Pancreas (tissue), 10 donors: ENCODE measurements at regions not wholly inside any gene's neighbourhood (a gene's known extent, or its start where the extent isn't known, plus 50 kb on each side); places are given as distances from the start of the nearest gene placed in this dataset.

ENCODE experiments used
- ATAC-seq, 4 donors: fragments of 200-7000 bp; cut with Tn5 transposase; one replicate each; pipeline versions ENCODE4 v1.8.0 to v1.9.1; 2020; ENCODE audit warnings: mild to moderate bottlenecking in 4 of 4, moderate library complexity in 4 of 4
- DNase-seq, 6 donors: peaks; one replicate each; pipeline ENCODE4 v3.0.0-alpha.2; 2020
- FAIRE-seq: peaks from 2 replicates; lab custom pipeline; 2012; peaks lifted over from hg19 to GRCh38; lab: Jason Lieb, UNC
- H3K27ac ChIP-seq, 4 donors: fragments of 200-600 bp; sonication (generic); 1 replicate in 3 of 4; 2 replicates in 1 of 4; pipeline versions ENCODE4 v1.5.0 to v1.8.0; 2020
- H3K27me3 ChIP-seq, 4 donors: fragments of 200-600 bp; one replicate each; pipeline ENCODE4 v1.8.0; 2021
- H3K36me3 ChIP-seq, 3 donors: fragments of 200-600 bp; sonication (generic) in 1 of 3; one replicate each; pipeline versions ENCODE4 v1.5.0 to v1.8.0; 2020 to 2021
- H3K4me1 ChIP-seq, 3 donors: fragments of 200-600 bp; one replicate each; pipeline ENCODE4 v1.8.0; 2021
- H3K4me3 ChIP-seq, 4 donors: fragments of 200-600 bp; sonication (generic) in 2 of 4; one replicate each; pipeline versions ENCODE4 v1.5.0 to v1.8.0; 2020 to 2021
- H3K9me3 ChIP-seq, 4 donors: fragments of 200-600 bp; one replicate each; pipeline ENCODE4 v1.8.0; 2021
- WGBS, 2 donors: extraction: QIAGEN DNeasy Blood & Tissue Kit; methylation state at CpG; one replicate each; pipeline ENCODE4 v1.1.7; 2013; 5-methylcytosine and 5-hydroxymethylcytosine counted together
- intact Hi-C, 3 donors: fragments of 100-400 bp; cut with DNase I; formaldehyde crosslinking; loops; one replicate each; pipeline versions ENCODE4 v1.11.1 to v1.14.2; 2022
- TF ChIP-seq, protein P1 (sequence below), 4 donors: fragments of 200-600 bp; sonication (generic) in 3 of 4; IDR thresholded peaks; one replicate each; pipeline versions ENCODE4 v1.5.0 to v1.8.0; 2021; ENCODE audit warnings: antibody characterized with exemption in 4 of 4
- donor health status: healthy with polysubstance abuse.
- donor health status: DM: no; HTN: no; CAD: no; lungs with moderate emphysema.
- donor health status: DM: no; HTN: no; CAD: no.
- donor health status: control.
- donor health status: control.
- donor health status: Bipolar disorder and iron deficiency.
- donor health status: DM: yes; HTN: yes; CAD: no.
- donor health status: DM: no; HTN: no; CAD: no.
- donor health status: DM: no; HTN: no; CAD: no.
- donor health status: DM: yes; HTN: yes; CAD: no.

- TF ChIP-seq, protein P1, sequence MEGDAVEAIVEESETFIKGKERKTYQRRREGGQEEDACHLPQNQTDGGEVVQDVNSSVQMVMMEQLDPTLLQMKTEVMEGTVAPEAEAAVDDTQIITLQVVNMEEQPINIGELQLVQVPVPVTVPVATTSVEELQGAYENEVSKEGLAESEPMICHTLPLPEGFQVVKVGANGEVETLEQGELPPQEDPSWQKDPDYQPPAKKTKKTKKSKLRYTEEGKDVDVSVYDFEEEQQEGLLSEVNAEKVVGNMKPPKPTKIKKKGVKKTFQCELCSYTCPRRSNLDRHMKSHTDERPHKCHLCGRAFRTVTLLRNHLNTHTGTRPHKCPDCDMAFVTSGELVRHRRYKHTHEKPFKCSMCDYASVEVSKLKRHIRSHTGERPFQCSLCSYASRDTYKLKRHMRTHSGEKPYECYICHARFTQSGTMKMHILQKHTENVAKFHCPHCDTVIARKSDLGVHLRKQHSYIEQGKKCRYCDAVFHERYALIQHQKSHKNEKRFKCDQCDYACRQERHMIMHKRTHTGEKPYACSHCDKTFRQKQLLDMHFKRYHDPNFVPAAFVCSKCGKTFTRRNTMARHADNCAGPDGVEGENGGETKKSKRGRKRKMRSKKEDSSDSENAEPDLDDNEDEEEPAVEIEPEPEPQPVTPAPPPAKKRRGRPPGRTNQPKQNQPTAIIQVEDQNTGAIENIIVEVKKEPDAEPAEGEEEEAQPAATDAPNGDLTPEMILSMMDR (IDR thresholded peaks at IDR 0.05) = no peak
- no peaks in the 10 kb centered on the region for H3K4me1 ChIP-seq
- H3K27me3 ChIP-seq = no peaks in the 10 kb centered on the region
- intact Hi-C loops = no loop called here
- no peak for ATAC-seq
- WGBS, 2 donors = 92 to 93% methylated on average over 5 of the region's 5 CpGs
- no peaks in the 10 kb centered on the region for H3K36me3 ChIP-seq
- DNase-seq = no peak
- H3K4me3 ChIP-seq = no peak overlapping the region
- no peaks in the 10 kb centered on the region for H3K9me3 ChIP-seq
- no peak for FAIRE-seq
- no peak overlapping the region for H3K27ac ChIP-seq
Measured at GRCh38 chr10:44289125-44289524, 95.8 kb downstream of the CXCL12 start.

DNA sequence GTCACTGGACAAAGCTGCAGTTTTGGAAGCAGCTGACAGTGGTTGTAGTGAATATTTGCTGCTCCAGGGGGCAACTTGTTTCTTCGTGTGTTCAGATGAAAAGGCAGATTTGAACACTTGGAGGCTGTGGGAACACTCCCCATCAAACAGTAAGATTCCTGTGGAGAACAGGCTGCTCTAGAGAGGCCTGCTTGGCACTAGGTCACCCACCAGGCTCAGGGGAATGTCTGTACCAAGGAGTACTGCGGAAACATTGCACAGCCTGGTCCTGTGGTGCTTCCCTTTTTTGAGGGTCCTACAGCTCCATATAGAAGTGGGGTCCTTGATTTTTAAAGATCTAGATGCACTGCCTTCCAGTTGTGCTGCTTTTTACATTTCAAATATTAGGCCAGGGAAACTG is 97.5 kb downstream of the CXCL12 start:
- 87% methylated on average over 2 of the region's 2 CpGs for WGBS, 2 donors
- intact Hi-C loops = no loop called here
- H3K27ac ChIP-seq = no peak overlapping the region

DNA sequence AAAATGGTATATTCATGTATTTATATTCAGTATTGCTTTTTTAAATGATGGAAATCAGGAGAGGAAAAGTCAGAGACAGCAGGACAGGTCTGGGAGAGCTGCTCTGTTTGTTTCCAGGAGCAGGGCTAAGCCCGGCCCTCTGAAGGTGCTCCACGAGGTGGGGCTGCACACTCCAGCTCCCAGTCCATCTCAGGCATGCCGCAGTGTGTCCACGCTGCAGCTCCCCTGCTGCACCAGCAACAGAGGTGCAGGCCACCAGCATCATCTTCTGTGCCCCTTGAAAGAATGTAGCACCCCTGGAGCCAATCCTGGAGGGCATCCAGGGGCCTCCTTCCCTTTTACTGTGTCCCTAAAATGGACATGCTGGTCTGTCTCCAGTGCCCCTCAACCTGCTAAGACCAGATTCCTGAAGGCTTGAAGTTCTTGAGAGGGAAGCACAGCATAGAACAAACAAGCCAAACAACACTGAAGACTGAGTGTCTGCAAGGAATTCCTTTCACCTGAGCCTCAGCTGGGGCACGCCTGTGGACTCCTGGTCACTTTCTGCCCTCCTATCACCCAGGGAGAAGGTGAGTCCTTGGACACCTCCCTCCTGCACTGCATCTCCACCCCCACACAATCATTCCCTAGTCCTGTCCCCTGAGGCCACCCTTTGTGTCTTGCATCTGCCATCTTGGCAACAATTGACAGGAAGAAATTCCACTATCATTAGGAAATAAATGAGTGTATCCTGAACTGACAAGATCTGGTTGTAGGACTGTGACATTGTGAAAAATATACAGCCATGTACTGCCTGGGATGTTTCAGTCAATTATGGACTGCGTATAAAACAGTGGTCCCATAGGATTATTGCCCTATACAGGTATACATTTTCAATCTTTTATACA is 100.5 kb downstream of the CXCL12 start:
- TF ChIP-seq, protein P1 (IDR thresholded peaks at IDR 0.05) = no peak
- Histone ChIP-seq H3K27me3 (no peaks in the 10 kb centered on the region), H3K36me3 (no peaks in the 10 kb centered on the region), H3K9me3 (no peaks in the 10 kb centered on the region), H3K4me1 (no peaks in the 10 kb centered on the region), H3K27ac (no peak overlapping the region), H3K4me3 (no peak overlapping the region)
- WGBS, 2 donors = 79 to 84% methylated on average over 6 of the region's 6 CpGs
- DNase-seq (no peak), FAIRE-seq (no peak), ATAC-seq (no peak)
- intact Hi-C loops = no loop called here

More for the DNA sequence above, 97.5 kb downstream of the CXCL12 start:
- Histone ChIP-seq H3K9me3 (no peaks in the 10 kb centered on the region), H3K27me3 (no peaks in the 10 kb centered on the region), H3K4me3 (no peak overlapping the region), H3K4me1 (no peaks in the 10 kb centered on the region), H3K36me3 (no peaks in the 10 kb centered on the region)
- ATAC-seq (no peak), DNase-seq (no peak), FAIRE-seq (no peak)
- TF ChIP-seq, protein P1 (IDR thresholded peaks at IDR 0.05) = no peak

GRCh38 chr10:44282626-44283300 is 102.1 kb downstream of the CXCL12 start:
- H3K27me3 ChIP-seq = no peaks in the 10 kb centered on the region
- intact Hi-C loops = no loop called here
- DNase-seq (no peak), FAIRE-seq (no peak), ATAC-seq (no peak)
- no peaks in the 10 kb centered on the region for H3K4me1 ChIP-seq
- WGBS, 2 donors = 72 to 73% methylated on average over 5 of the region's 5 CpGs
- no peaks in the 10 kb centered on the region for H3K9me3 ChIP-seq
- H3K4me3 ChIP-seq = no peak overlapping the region
- H3K36me3 ChIP-seq = no peaks in the 10 kb centered on the region
- TF ChIP-seq, protein P1 (IDR thresholded peaks at IDR 0.05) = no peak
- no peak overlapping the region for H3K27ac ChIP-seq
